Activated T-cell treated with anti-CD3 and anti-CD28 coated beads, Interleukin-2, amount 50 U/mL, for 48 hours (primary cell): ENCODE measurements at regions not wholly inside any gene's neighbourhood (a gene's known extent, or its start where the extent isn't known, plus 50 kb on each side); places are given as distances from the start of the nearest gene placed in this dataset.
A peak's percentile ranks its signal among the peaks of the same experiment; 100 is the strongest.

Experiments used
- DNase-seq, 2 experiments: peaks; one replicate each; pipeline ENCODE4 v3.0.0-alpha.2; 2020

GRCh38 chr5:117461403-117461802 is 886.8 kb upstream of the SEMA6A start:
- DNase-seq: no peak

GRCh38 chr5:117457656-117458055 is 883.0 kb upstream of the SEMA6A start:
- no peak for DNase-seq

- no peak for DNase-seq
Observed at GRCh38 chr5:117456866-117457470, 882.3 kb upstream of the SEMA6A start.

- DNase-seq: peak; percentile 16
Observed at GRCh38 chr5:117455236-117456233, 880.9 kb upstream of the SEMA6A start.

GRCh38 chr5:117454716-117455212 is 880.1 kb upstream of the SEMA6A start:
- DNase-seq: peak; percentile 58 to 65

- DNase-seq: no peak
Observed at GRCh38 chr5:117436846-117437245, 862.2 kb upstream of the SEMA6A start.

- DNase-seq: no peak
Observed at GRCh38 chr5:117435203-117435602, 860.6 kb upstream of the SEMA6A start.

GRCh38 chr5:117434254-117434653 is 859.6 kb upstream of the SEMA6A start:
- DNase-seq: no peak

GRCh38 chr5:117433818-117434217 is 859.2 kb upstream of the SEMA6A start:
- no peak for DNase-seq

- no peak for DNase-seq
Observed at GRCh38 chr5:117431091-117431490, 856.5 kb upstream of the SEMA6A start.

- no peak for DNase-seq
Observed at GRCh38 chr5:117425163-117425562, 850.5 kb upstream of the SEMA6A start.

- no peak for DNase-seq
Observed at GRCh38 chr5:117424559-117424958, 849.9 kb upstream of the SEMA6A start.

GRCh38 chr5:117417501-117417900 is 842.9 kb upstream of the SEMA6A start:
- DNase-seq: no peak

GRCh38 chr5:117414926-117415325 is 840.3 kb upstream of the SEMA6A start:
- no peak for DNase-seq

- no peak for DNase-seq
Observed at GRCh38 chr5:117411701-117412100, 837.1 kb upstream of the SEMA6A start.

GRCh38 chr5:117405197-117405596 is 830.6 kb upstream of the SEMA6A start:
- DNase-seq: no peak

GRCh38 chr5:117394506-117395157 is 820.0 kb upstream of the SEMA6A start:
- no peak for DNase-seq

GRCh38 chr5:117393125-117393524 is 818.5 kb upstream of the SEMA6A start:
- DNase-seq: no peak

GRCh38 chr5:117380316-117380715 is 805.7 kb upstream of the SEMA6A start:
- no peak for DNase-seq

GRCh38 chr5:117379521-117379920 is 804.9 kb upstream of the SEMA6A start:
- no peak for DNase-seq

- no peak for DNase-seq
Observed at GRCh38 chr5:117376748-117377147, 802.1 kb upstream of the SEMA6A start.

GRCh38 chr5:117359895-117360294 is 785.3 kb upstream of the SEMA6A start:
- no peak for DNase-seq

GRCh38 chr5:117357886-117358285 is 783.3 kb upstream of the SEMA6A start:
- DNase-seq: no peak
